SK-N-MC (cell line): ENCODE measurements at regions not wholly inside any gene's neighbourhood (a gene's known extent, or its start where the extent isn't known, plus 50 kb on each side); places are given as distances from the start of the nearest gene placed in this dataset.

Experiments used
- DNase-seq: peaks from one replicate; pipeline ENCODE4 v3.0.0-alpha.2; 2011; ENCODE audit warnings: low read depth, low spot score
- H3K27ac ChIP-seq: fragments of 200-600 bp; sonication (generic); 2 replicates; pipeline ENCODE4 v1.5.1; 2016; ENCODE audit warnings: mixed run types
- H3K36me3 ChIP-seq: fragments of 200-600 bp; sonication (generic); 2 replicates; pipeline ENCODE4 v1.6.1; 2017; ENCODE audit warnings: antibody characterized with exemption, low read length, mixed read lengths; ENCODE audit not compliant: insufficient read depth
- H3K4me3 ChIP-seq: fragments of 200-600 bp; sonication (generic); 2 replicates; pipeline ENCODE4 v1.5.1; 2016
- H3K9ac ChIP-seq: fragments of 200-600 bp; sonication (generic); 2 replicates; pipeline ENCODE4 v1.8.0; 2017; ENCODE audit warnings: mixed run types, mixed read lengths; ENCODE audit not compliant: insufficient read length
- H3K9me3 ChIP-seq: fragments of 200-600 bp; sonication (generic); 2 replicates; pipeline ENCODE4 v1.6.1; 2017; ENCODE audit warnings: low read depth, mild to moderate bottlenecking, antibody characterized with exemption, low read length, moderate library complexity, mixed read lengths
- EZH2 ChIP-seq: fragments of 200-600 bp; sonication (generic); IDR thresholded peaks from one replicate; pipeline ENCODE4 v1.6.1; 2017; ENCODE audit warnings: antibody characterized with exemption
- FOXP2 ChIP-seq: optimal IDR thresholded peaks from 2 replicates; pipeline ENCODE3; 2011; ENCODE audit warnings: mild to moderate bottlenecking, moderate library complexity; ENCODE audit not compliant: insufficient read depth; ENCODE audit errors: extremely low read length, control extremely low read depth
- POLR2AphosphoS5 ChIP-seq: IDR thresholded peaks from 2 replicates; pipeline ENCODE4 v1.6.1; 2012; ENCODE audit warnings: mild to moderate bottlenecking, low read depth, low read length, borderline replicate concordance

DNA sequence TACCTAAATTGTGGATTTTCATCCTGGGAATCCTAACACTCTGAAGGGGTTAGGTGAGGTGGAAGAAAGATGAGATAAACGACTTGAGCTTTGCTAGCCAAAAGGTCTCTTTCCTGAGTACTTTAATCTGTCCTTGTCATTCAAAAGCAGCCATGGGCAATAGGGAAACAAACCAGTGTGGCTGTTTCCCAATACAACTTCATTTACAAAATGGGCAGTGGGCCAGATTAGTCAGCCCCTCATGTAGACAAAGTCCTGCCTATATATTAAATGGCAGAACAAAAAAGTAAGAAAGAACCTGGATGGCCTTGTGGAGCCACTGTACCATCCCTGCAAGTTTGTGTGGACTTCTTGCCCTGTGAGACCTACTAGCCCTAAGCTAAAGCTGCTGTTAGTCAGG, 51.0 kb upstream of the NFIL3 start:
- no peak overlapping the region for H3K9ac ChIP-seq
- H3K36me3 ChIP-seq, result no peaks in the 10 kb centered on the region
- no peak overlapping the region for H3K4me3 ChIP-seq
- H3K27ac ChIP-seq, result no peak overlapping the region
- no peaks in the 10 kb centered on the region for H3K9me3 ChIP-seq
- TF ChIP-seq FOXP2 (no peak), EZH2 (no peak), POLR2AphosphoS5 (no peak)
- no peak for DNase-seq
